ENCODE measurements at regions not wholly inside any gene's neighbourhood (a gene's known extent, or its start where the extent isn't known, plus 50 kb on each side); places are given as distances from the start of the nearest gene placed in this dataset.

- Histone ChIP-seq H3K27ac (no peak overlapping the region), H3K4me3 (no peak overlapping the region), H3K4me1 (no peaks in the 10 kb centered on the region), H3K9me3 (no peaks in the 10 kb centered on the region), H3K27me3 (no peaks in the 10 kb centered on the region), H3K36me3 (replicated peaks in 1 of 2; ENCODE audit: insufficient read depth in 1 of 2, low read depth in 2 of 2) (no peaks in the 10 kb centered on the region)
- intact Hi-C loops (cut with DNase I): no loop called here
- no peak for TF ChIP-seq POLR2A (IDR thresholded peaks at IDR 0.05)
- TF ChIP-seq CTCF (IDR thresholded peaks at IDR 0.05): no peak
- WGBS, 2 donors: 53 to 55% methylated on average over 4 of the region's 4 CpGs
- DNase-seq (no peak), ATAC-seq (no peak)
These were observed 138.3 kb upstream of the ROBO1 start for GRCh38 chr3:79906106-79906505.

- no peaks in the 10 kb centered on the region for H3K36me3 ChIP-seq (replicated peaks in 1 of 2; ENCODE audit: insufficient read depth in 1 of 2, low read depth in 2 of 2)
- no peak overlapping the region for H3K27ac ChIP-seq
- intact Hi-C loops (cut with DNase I): no loop called here
- H3K9me3 ChIP-seq: no peaks in the 10 kb centered on the region
- 69 to 75% methylated on average over 3 of the region's 3 CpGs for WGBS, 2 donors
- H3K27me3 ChIP-seq: no peaks in the 10 kb centered on the region
- DNase-seq (no peak), ATAC-seq (no peak)
- H3K4me3 ChIP-seq: no peak overlapping the region
- no peaks in the 10 kb centered on the region for H3K4me1 ChIP-seq
- TF ChIP-seq CTCF (IDR thresholded peaks at IDR 0.05): no peak
- TF ChIP-seq POLR2A (IDR thresholded peaks at IDR 0.05): no peak
These were observed 134.4 kb upstream of the ROBO1 start for GRCh38 chr3:79902151-79902550.

- Histone ChIP-seq H3K4me3 (no peak overlapping the region), H3K4me1 (no peaks in the 10 kb centered on the region), H3K9me3 (no peaks in the 10 kb centered on the region), H3K27me3 (no peaks in the 10 kb centered on the region), H3K36me3 (replicated peaks in 1 of 2; ENCODE audit: insufficient read depth in 1 of 2, low read depth in 2 of 2) (no peaks in the 10 kb centered on the region), H3K27ac (no peak overlapping the region)
- ATAC-seq: no peak
- TF ChIP-seq CTCF (IDR thresholded peaks at IDR 0.05): no peak
- TF ChIP-seq POLR2A (IDR thresholded peaks at IDR 0.05): no peak
- no peak for DNase-seq
- WGBS, 2 donors: 21 to 25% methylated on average over 4 of the region's 4 CpGs
- intact Hi-C loops (cut with DNase I): no loop called here
These were observed 131.1 kb upstream of the ROBO1 start for GRCh38 chr3:79898907-79899306.

- ATAC-seq: no peak
- 31 to 33% methylated on average over 1 of the region's 1 CpG for WGBS, 2 donors
These were observed 128.3 kb upstream of the ROBO1 start for GRCh38 chr3:79896086-79896485.

More at GRCh38 chr3:79896086-79896485, 128.3 kb upstream of the ROBO1 start:
- no peak for TF ChIP-seq CTCF (IDR thresholded peaks at IDR 0.05)
- no peak for TF ChIP-seq POLR2A (IDR thresholded peaks at IDR 0.05)
- no peaks in the 10 kb centered on the region for H3K9me3 ChIP-seq
- no peak overlapping the region for H3K4me3 ChIP-seq
- intact Hi-C loops (cut with DNase I): no loop called here
- no peaks in the 10 kb centered on the region for H3K27me3 ChIP-seq
- no peaks in the 10 kb centered on the region for H3K4me1 ChIP-seq
- no peak overlapping the region for H3K27ac ChIP-seq
- no peak for DNase-seq
- no peaks in the 10 kb centered on the region for H3K36me3 ChIP-seq (replicated peaks in 1 of 2; ENCODE audit: insufficient read depth in 1 of 2, low read depth in 2 of 2)
